Thoracic aorta (tissue), 2 donors: ENCODE measurements at regions not wholly inside any gene's neighbourhood (a gene's known extent, or its start where the extent isn't known, plus 50 kb on each side); places are given as distances from the start of the nearest gene placed in this dataset.
"Not testable (repeated sequence)": the region's sequence is repeated elsewhere in the genome, so short reads cannot be mapped to it uniquely, and the experiment has no call there.

Source experiments
- ATAC-seq: fragments of 150-250 bp; one replicate; pipeline ENCODE4 v1.8.0; 2017; ENCODE audit warnings: low read depth; ENCODE audit not compliant: insufficient number of reproducible peaks, low FRiP score
- DNase-seq: peaks from one replicate; pipeline ENCODE4 v3.0.0-alpha.2; 2020; ENCODE audit warnings: low spot score
- H3K27ac ChIP-seq, 2 donors: fragments of 200-600 bp; sonication (generic); 1 replicate in 1 of 2; 2 replicates in 1 of 2; pipeline ENCODE4 v1.5.1; 2016; ENCODE audit warnings: mild to moderate bottlenecking in 2 of 2, moderate library complexity in 2 of 2
- H3K27me3 ChIP-seq: fragments of 200-600 bp; sonication (generic); replicated peaks from 2 replicates; pipeline ENCODE4 v1.6.0; 2016; ENCODE audit warnings: mild to moderate bottlenecking; ENCODE audit not compliant: insufficient read depth
- H3K36me3 ChIP-seq: fragments of 200-600 bp; sonication (generic); one replicate; pipeline ENCODE4 v1.5.1; 2016
- H3K4me1 ChIP-seq, 2 donors: fragments of 200-600 bp; sonication (generic); 1 replicate in 1 of 2; 2 replicates in 1 of 2; pipeline versions ENCODE4 v1.5.1 to v1.6.0; 2016; ENCODE audit warnings: low read depth in 2 of 2, mild to moderate bottlenecking in 1 of 2; ENCODE audit not compliant: control insufficient read depth in 1 of 2
- H3K4me3 ChIP-seq: fragments of 200-600 bp; sonication (generic); 2 replicates; pipeline ENCODE4 v1.5.1; 2016; ENCODE audit warnings: mild to moderate bottlenecking
- H3K9me3 ChIP-seq: fragments of 200-600 bp; sonication (generic); 2 replicates; pipeline ENCODE4 v1.5.1; 2016
- TF ChIP-seq, protein P1 (sequence below): fragments of 200-600 bp; sonication (generic); IDR thresholded peaks from one replicate; pipeline ENCODE4 v1.5.1; 2019; ENCODE audit warnings: antibody characterized with exemption

DNA sequence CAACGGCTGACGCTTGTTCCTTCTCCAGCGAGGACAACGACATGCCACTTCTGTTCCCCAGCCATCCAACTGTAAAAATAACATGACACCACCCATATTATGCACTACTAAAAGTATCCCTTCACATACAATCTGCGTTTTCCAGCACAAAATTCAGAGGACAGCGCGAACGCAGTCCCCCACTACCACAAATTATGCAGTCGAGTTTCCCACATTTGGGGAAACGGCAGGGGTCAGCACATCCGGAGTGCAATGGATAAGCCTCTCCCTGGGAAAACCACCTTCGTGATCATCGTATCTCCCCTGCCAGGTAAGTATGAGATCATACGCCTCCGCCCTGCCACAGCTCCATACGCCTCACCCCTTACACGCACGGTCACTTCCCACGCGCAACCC, 120.9 kb downstream of the PPIAL4G start:
- Histone ChIP-seq H3K4me1 (no peaks in the 10 kb centered on the region), H3K27ac (no peak overlapping the region), H3K36me3 (no peaks in the 10 kb centered on the region), H3K27me3 (no peaks in the 10 kb centered on the region), H3K4me3 (no peak overlapping the region), H3K9me3 (no peaks in the 10 kb centered on the region)
- DNase-seq (no peak), ATAC-seq (no peak)
- TF ChIP-seq, protein P1, sequence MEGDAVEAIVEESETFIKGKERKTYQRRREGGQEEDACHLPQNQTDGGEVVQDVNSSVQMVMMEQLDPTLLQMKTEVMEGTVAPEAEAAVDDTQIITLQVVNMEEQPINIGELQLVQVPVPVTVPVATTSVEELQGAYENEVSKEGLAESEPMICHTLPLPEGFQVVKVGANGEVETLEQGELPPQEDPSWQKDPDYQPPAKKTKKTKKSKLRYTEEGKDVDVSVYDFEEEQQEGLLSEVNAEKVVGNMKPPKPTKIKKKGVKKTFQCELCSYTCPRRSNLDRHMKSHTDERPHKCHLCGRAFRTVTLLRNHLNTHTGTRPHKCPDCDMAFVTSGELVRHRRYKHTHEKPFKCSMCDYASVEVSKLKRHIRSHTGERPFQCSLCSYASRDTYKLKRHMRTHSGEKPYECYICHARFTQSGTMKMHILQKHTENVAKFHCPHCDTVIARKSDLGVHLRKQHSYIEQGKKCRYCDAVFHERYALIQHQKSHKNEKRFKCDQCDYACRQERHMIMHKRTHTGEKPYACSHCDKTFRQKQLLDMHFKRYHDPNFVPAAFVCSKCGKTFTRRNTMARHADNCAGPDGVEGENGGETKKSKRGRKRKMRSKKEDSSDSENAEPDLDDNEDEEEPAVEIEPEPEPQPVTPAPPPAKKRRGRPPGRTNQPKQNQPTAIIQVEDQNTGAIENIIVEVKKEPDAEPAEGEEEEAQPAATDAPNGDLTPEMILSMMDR, result no peak

DNA sequence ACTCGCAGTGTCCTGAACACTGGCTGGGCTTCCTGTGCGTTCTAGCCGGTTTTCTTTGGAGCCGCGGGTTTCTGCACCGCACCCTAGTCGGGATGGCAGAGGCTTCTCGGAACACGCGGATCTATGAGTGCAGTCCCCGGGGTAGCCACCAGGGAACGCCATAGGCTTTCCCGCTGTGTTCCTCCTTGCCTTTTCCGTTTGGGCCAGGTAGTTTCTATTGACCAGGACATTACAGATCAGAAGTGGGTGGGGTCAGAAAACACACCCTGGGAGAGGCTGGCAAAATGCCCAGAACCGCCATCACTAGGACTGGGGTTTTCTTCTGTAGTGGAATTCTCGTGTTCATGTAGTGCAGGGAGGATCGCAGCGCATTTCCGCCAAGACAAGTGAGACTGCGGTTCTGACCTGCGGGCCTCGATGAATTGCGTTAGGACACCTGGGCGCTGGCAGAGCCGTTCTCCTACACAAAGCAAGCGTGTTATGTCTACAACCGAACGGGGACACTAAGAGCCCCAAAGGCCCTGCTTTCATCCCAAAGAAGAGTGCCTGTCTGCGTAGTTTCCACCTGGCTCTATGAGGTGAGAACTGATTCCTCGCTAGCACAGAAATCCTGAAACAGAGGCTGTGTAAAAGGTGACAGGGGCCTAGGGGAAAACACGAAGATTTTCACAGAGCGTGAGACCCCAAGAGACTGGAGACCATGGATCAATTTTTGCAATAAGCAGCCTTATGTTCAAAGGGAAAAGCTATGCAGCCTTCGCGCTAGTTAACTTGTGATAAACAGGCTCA, 121.5 kb downstream of the PPIAL4G start:
- TF ChIP-seq, protein P1, result peak; percentile 33
- not testable (repeated sequence) for H3K36me3 ChIP-seq, H3K9me3 ChIP-seq, DNase-seq, H3K27me3 ChIP-seq, H3K27ac ChIP-seq, H3K4me1 ChIP-seq, ATAC-seq, H3K4me3 ChIP-seq

DNA sequence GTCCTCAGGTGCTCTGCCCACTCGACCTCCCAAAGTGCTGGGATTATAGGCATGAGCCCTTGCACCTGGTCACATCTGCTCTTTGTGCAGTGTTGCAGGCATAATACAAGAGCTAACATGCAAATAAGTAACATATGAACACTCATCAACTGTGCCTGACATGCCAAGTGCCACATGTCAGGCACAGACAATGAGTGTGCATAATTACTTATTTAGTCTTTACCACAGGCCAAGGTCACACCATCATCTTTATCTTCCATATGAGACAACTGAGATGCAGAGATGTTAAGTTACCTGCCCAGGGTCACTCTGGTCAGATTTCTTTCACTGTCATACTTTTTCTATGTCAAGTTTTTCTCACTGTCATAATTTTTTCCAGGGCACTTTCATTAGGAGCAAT, 126.1 kb downstream of the PPIAL4G start:
- Histone ChIP-seq H3K4me3 (no peak overlapping the region), H3K27ac (no peak overlapping the region), H3K9me3 (no peaks in the 10 kb centered on the region), H3K4me1 (no peaks in the 10 kb centered on the region), H3K36me3 (no peaks in the 10 kb centered on the region), H3K27me3 (no peaks in the 10 kb centered on the region)
- ATAC-seq (no peak), DNase-seq (no peak)
- TF ChIP-seq, protein P1, result no peak

DNA sequence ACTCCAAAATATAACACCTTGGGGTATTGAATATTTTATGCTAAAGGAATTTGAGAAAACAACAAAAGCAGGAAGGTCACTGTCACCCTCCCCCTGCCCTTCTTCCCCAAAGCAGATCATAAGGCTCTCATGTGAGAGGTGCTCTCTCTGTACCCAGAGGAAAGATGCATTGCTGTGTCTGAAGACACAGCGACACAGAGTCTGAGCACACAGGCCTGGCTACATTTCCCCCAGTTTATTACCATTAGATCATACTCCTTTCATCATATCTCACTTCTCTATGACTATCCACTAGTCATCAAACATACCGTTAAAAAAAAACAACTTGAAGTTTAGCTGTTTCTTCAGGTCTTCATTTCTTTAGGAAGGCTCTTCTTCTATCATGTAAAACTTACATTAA, 127.1 kb downstream of the PPIAL4G start:
- no peaks in the 10 kb centered on the region for H3K36me3 ChIP-seq

DNA sequence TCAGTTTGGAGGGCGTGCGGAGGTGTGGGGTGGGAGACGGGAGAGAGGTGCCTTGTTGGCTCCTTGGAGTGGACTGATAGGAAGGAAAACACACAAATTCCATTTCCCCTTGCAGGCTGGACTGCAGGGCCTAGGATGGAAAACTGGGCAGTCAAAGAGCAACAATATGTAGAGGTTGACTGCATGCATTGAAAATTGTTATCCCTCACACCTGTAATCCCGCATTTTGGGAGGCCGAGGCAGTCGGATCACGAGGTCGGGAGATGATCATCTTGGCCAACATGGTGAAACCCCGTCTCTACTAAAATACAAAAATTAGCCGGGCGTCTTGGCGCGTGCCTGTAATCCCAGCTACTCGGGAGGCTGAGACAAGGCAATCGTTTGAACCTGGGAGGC, 128.2 kb downstream of the PPIAL4G start:
- Histone ChIP-seq H3K4me3 (no peak overlapping the region), H3K36me3 (no peaks in the 10 kb centered on the region), H3K27me3 (no peaks in the 10 kb centered on the region), H3K27ac (no peak overlapping the region), H3K9me3 (no peaks in the 10 kb centered on the region), H3K4me1 (no peaks in the 10 kb centered on the region)
- ATAC-seq (no peak), DNase-seq (no peak)
- TF ChIP-seq, protein P1, result no peak

More for the DNA sequence above, 127.1 kb downstream of the PPIAL4G start:
- H3K27me3 ChIP-seq, result no peaks in the 10 kb centered on the region
- H3K27ac ChIP-seq, result no peak overlapping the region
- no peak for DNase-seq
- ATAC-seq, result no peak
- TF ChIP-seq, protein P1, result no peak
- no peak overlapping the region for H3K4me3 ChIP-seq
- no peaks in the 10 kb centered on the region for H3K9me3 ChIP-seq
- no peaks in the 10 kb centered on the region for H3K4me1 ChIP-seq
